Cardiac muscle cell (in vitro differentiated cells and primary cell): ENCODE measurements at regions not wholly inside any gene's neighbourhood (a gene's known extent, or its start where the extent isn't known, plus 50 kb on each side); places are given as distances from the start of the nearest gene placed in this dataset.

ENCODE experiments used
- DNase-seq, 2 donors: peaks; one replicate each; pipeline versions ENCODE4 v3.0.0 to v3.0.0-alpha.2; 2010 to 2017; ENCODE audit warnings: low read depth in 1 of 2, low spot score in 1 of 2
- H3K27ac ChIP-seq: fragments of 200-600 bp; sonication (generic); 2 replicates; pipeline ENCODE4 v1.5.1; 2016
- H3K27me3 ChIP-seq: fragments of 200-600 bp; sonication (generic); 2 replicates; pipeline ENCODE4 v1.6.0; 2016; ENCODE audit warnings: control low read depth
- H3K36me3 ChIP-seq: fragments of 200-600 bp; sonication (generic); 2 replicates; pipeline ENCODE4 v1.5.1; 2016; ENCODE audit warnings: control low read depth
- H3K4me1 ChIP-seq: fragments of 200-600 bp; sonication (generic); 2 replicates; pipeline ENCODE4 v1.8.1; 2017; ENCODE audit warnings: low read depth, mild to moderate bottlenecking, mixed run types
- H3K4me3 ChIP-seq: fragments of 200-600 bp; sonication (generic); 2 replicates; pipeline ENCODE4 v1.5.1; 2016; ENCODE audit warnings: mild to moderate bottlenecking
- H3K9me3 ChIP-seq: fragments of 200-600 bp; sonication (generic); 2 replicates; pipeline ENCODE4 v1.5.1; 2017; ENCODE audit warnings: low read depth, mild to moderate bottlenecking, control low read depth
- CTCF ChIP-seq: IDR thresholded peaks from 2 replicates; pipeline ENCODE4 v1.5.1; 2012; ENCODE audit warnings: low read depth, mild to moderate bottlenecking, low read length

GRCh38 chr1:4272568-4272967, 372.5 kb upstream of the C1orf174 start:
- H3K9me3 ChIP-seq, result no peaks in the 10 kb centered on the region
- DNase-seq, result no peak
- H3K36me3 ChIP-seq, result no peaks in the 10 kb centered on the region
- no peak overlapping the region for H3K27ac ChIP-seq
- no peaks in the 10 kb centered on the region for H3K4me1 ChIP-seq
- H3K4me3 ChIP-seq, result no peak overlapping the region
- no peak for TF ChIP-seq CTCF
- H3K27me3 ChIP-seq, result no peaks in the 10 kb centered on the region

GRCh38 chr1:4273243-4273642, 373.2 kb upstream of the C1orf174 start:
- DNase-seq, result no peak
- Histone ChIP-seq H3K9me3 (no peaks in the 10 kb centered on the region), H3K27ac (no peak overlapping the region), H3K27me3 (no peaks in the 10 kb centered on the region), H3K4me1 (no peaks in the 10 kb centered on the region), H3K36me3 (no peaks in the 10 kb centered on the region), H3K4me3 (no peak overlapping the region)
- TF ChIP-seq CTCF, result no peak

GRCh38 chr1:4273747-4274146, 373.7 kb upstream of the C1orf174 start:
- H3K27ac ChIP-seq, result no peak overlapping the region
- no peak for TF ChIP-seq CTCF
- H3K4me3 ChIP-seq, result no peak overlapping the region
- DNase-seq, result no peak
- no peaks in the 10 kb centered on the region for H3K4me1 ChIP-seq
- no peaks in the 10 kb centered on the region for H3K9me3 ChIP-seq
- no peaks in the 10 kb centered on the region for H3K27me3 ChIP-seq
- H3K36me3 ChIP-seq, result no peaks in the 10 kb centered on the region

GRCh38 chr1:4275083-4275482, 375.0 kb upstream of the C1orf174 start:
- no peaks in the 10 kb centered on the region for H3K9me3 ChIP-seq
- H3K27me3 ChIP-seq, result no peaks in the 10 kb centered on the region
- DNase-seq, result no peak
- no peaks in the 10 kb centered on the region for H3K4me1 ChIP-seq
- H3K36me3 ChIP-seq, result no peaks in the 10 kb centered on the region
- no peak for TF ChIP-seq CTCF
- H3K27ac ChIP-seq, result no peak overlapping the region
- H3K4me3 ChIP-seq, result no peak overlapping the region

- no peak for TF ChIP-seq CTCF
- Histone ChIP-seq H3K36me3 (no peaks in the 10 kb centered on the region), H3K9me3 (no peaks in the 10 kb centered on the region), H3K4me1 (no peaks in the 10 kb centered on the region), H3K27me3 (no peaks in the 10 kb centered on the region), H3K4me3 (no peak overlapping the region), H3K27ac (no peak overlapping the region)
- DNase-seq, result no peak
These were observed 376.2 kb upstream of the C1orf174 start for GRCh38 chr1:4276238-4276637.

- H3K36me3 ChIP-seq, result no peaks in the 10 kb centered on the region
- H3K9me3 ChIP-seq, result no peaks in the 10 kb centered on the region
- H3K27me3 ChIP-seq, result no peaks in the 10 kb centered on the region
- H3K27ac ChIP-seq, result no peak overlapping the region
- no peaks in the 10 kb centered on the region for H3K4me1 ChIP-seq
- no peak for TF ChIP-seq CTCF
- no peak overlapping the region for H3K4me3 ChIP-seq
- DNase-seq, result no peak
These were observed 376.8 kb upstream of the AJAP1 start for GRCh38 chr1:4277598-4277997.
